Lower lobe of right lung (tissue), 2 donors: ENCODE measurements at regions not wholly inside any gene's neighbourhood (a gene's known extent, or its start where the extent isn't known, plus 50 kb on each side); places are given as distances from the start of the nearest gene placed in this dataset.
A peak's percentile ranks its signal among the peaks of the same experiment; 100 is the strongest.

ENCODE experiments used
- ATAC-seq, 2 donors: fragments of 200-7000 bp; cut with Tn5 transposase; one replicate each; pipeline ENCODE4 v1.9.1; 2020 to 2022; ENCODE audit warnings: mild to moderate bottlenecking in 2 of 2, moderate library complexity in 2 of 2
- DNase-seq: peaks from one replicate; pipeline ENCODE4 v3.0.0-alpha.2; 2020
- H3K27ac ChIP-seq: fragments of 200-600 bp; one replicate; pipeline ENCODE4 v1.8.0; 2022
- H3K27me3 ChIP-seq: fragments of 200-600 bp; one replicate; pipeline ENCODE4 v1.8.0; 2022; ENCODE audit warnings: low read depth
- H3K36me3 ChIP-seq: fragments of 200-600 bp; one replicate; pipeline ENCODE4 v1.8.0; 2022; ENCODE audit warnings: mild to moderate bottlenecking
- H3K4me1 ChIP-seq: fragments of 200-600 bp; one replicate; pipeline ENCODE4 v1.8.0; 2022
- H3K4me3 ChIP-seq: fragments of 200-600 bp; one replicate; pipeline ENCODE4 v1.8.0; 2022; ENCODE audit warnings: mild to moderate bottlenecking
- H3K9me3 ChIP-seq: fragments of 200-600 bp; one replicate; pipeline ENCODE4 v1.8.0; 2022
- intact Hi-C: fragments of 100-400 bp; cut with DNase I; formaldehyde crosslinking; loops from one replicate; pipeline ENCODE4 v1.11.0; 2022
- TF ChIP-seq, protein P1 (sequence below): fragments of 200-600 bp; IDR thresholded peaks from one replicate; pipeline ENCODE4 v1.8.0; 2022; ENCODE audit warnings: antibody characterized with exemption, mild to moderate bottlenecking
- donor health status: DM: no; HTN: yes; CAD: no; lungs with severe emphysema.

DNA sequence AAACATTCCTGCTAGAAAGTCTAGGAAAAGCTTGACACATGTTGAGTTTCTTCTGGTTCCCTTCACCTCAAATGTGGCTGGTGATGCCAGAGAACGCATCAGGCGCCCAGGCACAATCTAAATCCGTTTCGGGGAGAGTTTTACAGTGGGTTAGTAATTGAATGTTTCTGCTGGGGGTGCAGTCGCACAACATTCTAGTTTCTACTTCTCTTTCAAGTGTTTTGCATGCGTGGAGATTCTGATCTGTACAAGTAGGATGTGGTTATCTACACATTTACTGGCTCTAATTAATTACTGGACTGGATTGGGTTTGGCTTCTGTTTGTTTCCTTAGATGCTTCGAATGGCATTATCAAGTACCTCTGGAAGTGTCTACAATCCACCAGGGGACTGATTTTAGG, 173.8 kb downstream of the TMEM26 start:
- ATAC-seq = no peak
- intact Hi-C loops = no loop called here

DNA sequence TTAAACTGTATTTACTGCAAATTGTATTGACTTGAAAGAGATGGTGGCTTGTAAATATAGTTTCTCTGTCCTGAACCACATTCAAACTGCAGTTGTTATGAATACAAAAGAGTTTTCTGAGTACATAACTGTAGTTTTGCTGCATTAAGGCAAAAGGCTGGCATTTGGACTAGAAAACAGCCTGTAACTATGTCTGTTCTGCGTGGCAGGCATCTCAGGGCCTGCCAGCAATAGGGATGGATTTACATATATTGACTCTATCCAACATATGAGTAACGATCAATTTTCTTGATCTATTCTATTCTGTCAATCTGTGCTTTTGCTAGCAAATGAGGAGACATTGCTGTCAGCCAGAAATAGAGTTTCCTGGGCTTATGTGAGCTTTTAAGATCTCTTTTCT, 174.6 kb downstream of the TMEM26 start:
- TF ChIP-seq, protein P1, sequence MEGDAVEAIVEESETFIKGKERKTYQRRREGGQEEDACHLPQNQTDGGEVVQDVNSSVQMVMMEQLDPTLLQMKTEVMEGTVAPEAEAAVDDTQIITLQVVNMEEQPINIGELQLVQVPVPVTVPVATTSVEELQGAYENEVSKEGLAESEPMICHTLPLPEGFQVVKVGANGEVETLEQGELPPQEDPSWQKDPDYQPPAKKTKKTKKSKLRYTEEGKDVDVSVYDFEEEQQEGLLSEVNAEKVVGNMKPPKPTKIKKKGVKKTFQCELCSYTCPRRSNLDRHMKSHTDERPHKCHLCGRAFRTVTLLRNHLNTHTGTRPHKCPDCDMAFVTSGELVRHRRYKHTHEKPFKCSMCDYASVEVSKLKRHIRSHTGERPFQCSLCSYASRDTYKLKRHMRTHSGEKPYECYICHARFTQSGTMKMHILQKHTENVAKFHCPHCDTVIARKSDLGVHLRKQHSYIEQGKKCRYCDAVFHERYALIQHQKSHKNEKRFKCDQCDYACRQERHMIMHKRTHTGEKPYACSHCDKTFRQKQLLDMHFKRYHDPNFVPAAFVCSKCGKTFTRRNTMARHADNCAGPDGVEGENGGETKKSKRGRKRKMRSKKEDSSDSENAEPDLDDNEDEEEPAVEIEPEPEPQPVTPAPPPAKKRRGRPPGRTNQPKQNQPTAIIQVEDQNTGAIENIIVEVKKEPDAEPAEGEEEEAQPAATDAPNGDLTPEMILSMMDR = no peak
- ATAC-seq = no peak
- peaks cover 4% of the 10 kb centered on the region for H3K4me1 ChIP-seq
- H3K9me3 ChIP-seq = no peaks in the 10 kb centered on the region
- intact Hi-C loops = no loop called here
- H3K4me3 ChIP-seq = no peak overlapping the region
- DNase-seq = no peak
- H3K27me3 ChIP-seq = no peaks in the 10 kb centered on the region
- H3K36me3 ChIP-seq = no peaks in the 10 kb centered on the region
- H3K27ac ChIP-seq = no peak overlapping the region

More for the DNA sequence above, 173.8 kb downstream of the TMEM26 start:
- TF ChIP-seq, protein P1 = no peak
- H3K27me3 ChIP-seq = no peaks in the 10 kb centered on the region
- DNase-seq = no peak
- H3K9me3 ChIP-seq = no peaks in the 10 kb centered on the region
- H3K4me3 ChIP-seq = no peak overlapping the region
- no peak overlapping the region for H3K27ac ChIP-seq
- H3K4me1 ChIP-seq = peaks cover 12% of the 10 kb centered on the region
- no peaks in the 10 kb centered on the region for H3K36me3 ChIP-seq

DNA sequence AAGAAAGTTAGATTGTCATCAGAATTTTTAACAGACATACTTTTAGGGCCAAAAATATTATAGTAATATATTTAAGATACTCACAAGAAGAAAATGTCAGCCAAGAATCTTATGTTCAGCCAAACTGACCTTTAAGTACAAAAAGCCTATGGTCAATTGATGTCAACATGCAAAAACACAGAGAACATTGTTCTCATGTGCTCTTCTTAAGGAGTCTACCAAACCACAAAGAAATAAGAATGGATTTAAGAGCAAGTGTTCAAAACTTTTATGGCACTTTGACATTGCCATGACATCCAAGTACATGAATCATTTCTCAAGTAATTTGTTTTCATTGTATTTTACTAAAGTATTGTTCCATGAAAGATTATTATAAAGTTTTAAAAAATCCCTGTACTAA, 180.4 kb downstream of the TMEM26 start:
- intact Hi-C loops = no loop called here
- Histone ChIP-seq H3K27ac (no peak overlapping the region), H3K4me1 (no peaks in the 10 kb centered on the region), H3K9me3 (no peaks in the 10 kb centered on the region), H3K27me3 (no peaks in the 10 kb centered on the region), H3K36me3 (no peaks in the 10 kb centered on the region), H3K4me3 (no peak overlapping the region)
- DNase-seq (no peak), ATAC-seq (no peak)
- TF ChIP-seq, protein P1 = no peak

DNA sequence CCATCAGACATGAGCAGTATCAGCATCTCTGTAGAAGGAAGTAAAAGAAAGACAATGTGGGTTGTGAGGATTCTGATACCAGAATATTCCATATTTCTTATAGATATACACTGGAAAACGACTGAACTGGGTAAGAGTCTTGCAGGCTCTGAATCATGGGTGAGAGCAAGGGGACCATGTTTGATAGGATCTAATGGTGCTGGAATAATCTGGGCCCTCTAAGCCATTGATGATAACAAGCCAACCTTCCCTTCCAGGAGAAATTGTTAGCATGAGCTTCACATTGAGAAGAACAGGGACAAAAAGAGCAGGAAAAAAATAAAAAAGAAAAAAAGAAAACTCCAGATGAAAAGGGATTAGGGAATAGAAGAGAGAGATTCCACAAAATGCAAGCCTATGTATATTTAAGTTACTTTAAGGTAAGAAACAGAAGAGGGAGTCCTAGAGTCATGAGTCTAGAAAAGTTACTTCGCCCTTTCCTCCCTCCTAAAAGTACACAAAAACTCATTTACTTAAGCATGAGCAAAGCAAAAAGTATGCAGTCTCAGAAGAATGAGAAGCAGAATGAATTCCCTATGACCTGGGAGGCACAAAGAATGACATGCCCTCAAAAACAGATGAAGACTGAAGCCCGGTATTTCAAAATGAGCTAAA, 181.9 kb downstream of the TMEM26 start:
- Histone ChIP-seq H3K36me3 (no peaks in the 10 kb centered on the region), H3K27me3 (no peaks in the 10 kb centered on the region), H3K27ac (no peak overlapping the region), H3K4me3 (no peak overlapping the region), H3K9me3 (no peaks in the 10 kb centered on the region), H3K4me1 (no peaks in the 10 kb centered on the region)
- intact Hi-C loops = no loop called here
- ATAC-seq (peak; percentile 69 to 94), DNase-seq (no peak)
- TF ChIP-seq, protein P1 = peak; percentile 18

DNA sequence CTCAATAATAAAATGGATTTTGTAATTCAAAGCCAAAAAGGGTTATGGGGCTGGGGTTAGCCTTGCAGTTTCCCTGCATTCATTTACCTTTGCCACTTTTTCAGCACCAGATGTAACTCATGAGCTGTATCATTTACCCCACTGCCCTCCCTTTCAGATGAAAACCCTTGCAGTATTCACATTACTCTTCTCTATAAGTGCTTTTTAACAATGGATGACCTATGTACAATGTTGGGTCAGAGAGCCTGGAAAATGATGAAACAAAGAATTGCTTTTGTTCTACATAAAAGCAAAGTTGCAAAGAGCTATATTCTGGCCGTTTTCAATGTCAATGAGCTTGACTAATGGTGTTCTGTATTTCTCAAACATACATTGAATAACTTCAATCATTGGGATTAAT, 189.7 kb downstream of the TMEM26 start:
- intact Hi-C loops = no loop called here
- TF ChIP-seq, protein P1 = no peak
- no peak for ATAC-seq

More for the DNA sequence above, 189.7 kb downstream of the TMEM26 start:
- H3K4me1 ChIP-seq = no peaks in the 10 kb centered on the region
- H3K27me3 ChIP-seq = no peaks in the 10 kb centered on the region
- no peaks in the 10 kb centered on the region for H3K9me3 ChIP-seq
- H3K4me3 ChIP-seq = no peak overlapping the region
- no peak overlapping the region for H3K27ac ChIP-seq
- DNase-seq = no peak
- no peaks in the 10 kb centered on the region for H3K36me3 ChIP-seq
